GM12878 (cell line): ENCODE measurements at regions not wholly inside any gene's neighbourhood (a gene's known extent, or its start where the extent isn't known, plus 50 kb on each side); places are given as distances from the start of the nearest gene placed in this dataset.

Source experiments
- CEBPZ ChIP-seq: fragments of 150-350 bp; IDR thresholded peaks from 2 replicates; pipeline ENCODE4 v1.6.1; 2016; ENCODE audit warnings: low read depth, low read length
- MXI1 ChIP-seq: fragments of 150-350 bp; IDR thresholded peaks from 2 replicates; pipeline ENCODE4 v1.6.1; 2011; ENCODE audit warnings: low read depth, mild to moderate bottlenecking, inconsistent platforms, low read length, improper control_type of control experiment
- USF2 ChIP-seq: IDR thresholded peaks from 2 replicates; pipeline ENCODE4 v1.6.1; 2011; ENCODE audit warnings: low read depth, low read length, improper control_type of control experiment, borderline replicate concordance
- TF ChIP-seq, protein P1 (sequence below), 3 experiments: IDR thresholded peaks in 2 of 3; conservative IDR thresholded peaks in 1 of 3; 2 replicates each; pipeline ENCODE4 v1.5.1; 2011; ENCODE audit warnings: low read depth in 3 of 3, low read length in 3 of 3, mild to moderate bottlenecking in 3 of 3, control low read depth in 2 of 3, moderate library complexity in 2 of 3, inconsistent platforms in 1 of 3, mixed read lengths in 1 of 3; ENCODE audit not compliant: control insufficient read depth in 2 of 3, insufficient read depth in 1 of 3; ENCODE audit errors: extremely low read depth in 1 of 3

DNA sequence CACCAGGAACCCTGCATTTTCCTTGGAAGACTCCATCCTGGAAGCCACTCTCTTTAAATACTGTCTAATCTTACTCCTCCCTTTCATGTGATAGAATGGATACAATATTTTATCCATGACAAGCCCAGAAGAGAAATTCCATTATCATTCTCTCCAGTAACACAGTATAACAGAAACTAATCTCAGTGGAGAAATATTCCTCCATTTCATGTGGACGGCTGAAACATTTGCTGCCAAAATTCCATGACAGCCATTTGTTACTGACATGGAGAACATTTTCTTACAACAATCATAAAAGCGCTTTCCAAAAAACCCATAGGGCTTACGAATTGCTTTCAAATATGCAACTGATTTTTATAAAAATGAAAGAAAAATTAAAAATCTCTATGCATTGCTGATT lies 392.8 kb upstream of the KLF6 start:
- TF ChIP-seq, protein P1, sequence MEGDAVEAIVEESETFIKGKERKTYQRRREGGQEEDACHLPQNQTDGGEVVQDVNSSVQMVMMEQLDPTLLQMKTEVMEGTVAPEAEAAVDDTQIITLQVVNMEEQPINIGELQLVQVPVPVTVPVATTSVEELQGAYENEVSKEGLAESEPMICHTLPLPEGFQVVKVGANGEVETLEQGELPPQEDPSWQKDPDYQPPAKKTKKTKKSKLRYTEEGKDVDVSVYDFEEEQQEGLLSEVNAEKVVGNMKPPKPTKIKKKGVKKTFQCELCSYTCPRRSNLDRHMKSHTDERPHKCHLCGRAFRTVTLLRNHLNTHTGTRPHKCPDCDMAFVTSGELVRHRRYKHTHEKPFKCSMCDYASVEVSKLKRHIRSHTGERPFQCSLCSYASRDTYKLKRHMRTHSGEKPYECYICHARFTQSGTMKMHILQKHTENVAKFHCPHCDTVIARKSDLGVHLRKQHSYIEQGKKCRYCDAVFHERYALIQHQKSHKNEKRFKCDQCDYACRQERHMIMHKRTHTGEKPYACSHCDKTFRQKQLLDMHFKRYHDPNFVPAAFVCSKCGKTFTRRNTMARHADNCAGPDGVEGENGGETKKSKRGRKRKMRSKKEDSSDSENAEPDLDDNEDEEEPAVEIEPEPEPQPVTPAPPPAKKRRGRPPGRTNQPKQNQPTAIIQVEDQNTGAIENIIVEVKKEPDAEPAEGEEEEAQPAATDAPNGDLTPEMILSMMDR (IDR thresholded peaks at IDR 0.05 in 2 of 3, conservative IDR thresholded peaks at IDR 0.05 in 1 of 3; ENCODE audit: control insufficient read depth in 2 of 3, extremely low read depth in 1 of 3, insufficient read depth in 1 of 3, low read depth in 3 of 3, low read length in 3 of 3), result no peak
- no peak for TF ChIP-seq CEBPZ
- no peak for TF ChIP-seq MXI1
- TF ChIP-seq USF2, result no peak
